Mesenchymal stem cell (in vitro differentiated cells and primary cell): ENCODE measurements at regions not wholly inside any gene's neighbourhood (a gene's known extent, or its start where the extent isn't known, plus 50 kb on each side); places are given as distances from the start of the nearest gene placed in this dataset.

Experiments
- DNase-seq: peaks from one replicate; pipeline ENCODE4 v3.0.0-alpha.2; 2013
- H2AFZ ChIP-seq: one replicate; pipeline ENCODE4 v1.6.1; 2013; ENCODE audit warnings: low read depth, mild to moderate bottlenecking, control low read depth, inconsistent platforms, low read length, moderate library complexity
- H2AK5ac ChIP-seq: 2 replicates; pipeline ENCODE4 v1.6.1; 2013; ENCODE audit warnings: low read length, moderate library complexity, mild to moderate bottlenecking, inconsistent platforms; ENCODE audit not compliant: severe bottlenecking
- H2BK120ac ChIP-seq: one replicate; pipeline ENCODE4 v1.6.1; 2013; ENCODE audit warnings: low read depth, mild to moderate bottlenecking, inconsistent platforms, low read length, moderate library complexity
- H2BK12ac ChIP-seq, 2 experiments: one replicate each; pipeline ENCODE4 v1.6.1; 2013; ENCODE audit warnings: inconsistent platforms in 2 of 2, low read length in 2 of 2, mild to moderate bottlenecking in 2 of 2, moderate library complexity in 2 of 2, control low read depth in 1 of 2
- H2BK15ac ChIP-seq: one replicate; pipeline ENCODE4 v1.6.1; 2013; ENCODE audit warnings: mild to moderate bottlenecking, low read depth, inconsistent platforms; ENCODE audit not compliant: poor library complexity, severe bottlenecking
- H2BK5ac ChIP-seq: 2 replicates; pipeline ENCODE4 v1.6.1; 2013; ENCODE audit warnings: low read depth, mild to moderate bottlenecking, low read length, control low read depth, inconsistent platforms; ENCODE audit not compliant: poor library complexity, severe bottlenecking
- H3K14ac ChIP-seq, 2 experiments: one replicate each; pipeline ENCODE4 v1.6.1; 2013; ENCODE audit warnings: inconsistent platforms in 2 of 2, low read length in 2 of 2, control low read depth in 1 of 2, mild to moderate bottlenecking in 1 of 2, moderate library complexity in 1 of 2
- H3K18ac ChIP-seq, 2 experiments: one replicate each; pipeline ENCODE4 v1.6.1; 2013; ENCODE audit warnings: inconsistent platforms in 2 of 2, low read length in 2 of 2, control low read depth in 1 of 2, low read depth in 1 of 2, mild to moderate bottlenecking in 1 of 2
- H3K23ac ChIP-seq, 2 experiments: one replicate each; pipeline ENCODE4 v1.6.1; 2013; ENCODE audit warnings: inconsistent platforms in 2 of 2, low read length in 2 of 2, mild to moderate bottlenecking in 2 of 2, moderate library complexity in 2 of 2, control low read depth in 1 of 2
- H3K27ac ChIP-seq: 2 replicates; pipeline ENCODE4 v1.5.1; 2013; ENCODE audit warnings: mild to moderate bottlenecking, moderate library complexity, low read length, control low read depth, inconsistent platforms; ENCODE audit not compliant: poor library complexity, severe bottlenecking
- H3K27me3 ChIP-seq, 2 experiments: 2 replicates each; pipeline versions ENCODE4 v1.6.1 to v1.7.0; 2013; ENCODE audit warnings: low read length in 2 of 2, mild to moderate bottlenecking in 2 of 2, moderate library complexity in 2 of 2, control low read depth in 1 of 2, inconsistent platforms in 1 of 2; ENCODE audit not compliant: control insufficient read depth in 1 of 2, insufficient read depth in 1 of 2
- H3K36me3 ChIP-seq, 2 experiments: 2 replicates each; pipeline versions ENCODE4 v1.6.1 to v1.7.0; 2013; ENCODE audit warnings: low read length in 2 of 2, control low read depth in 1 of 2, inconsistent platforms in 1 of 2, low read depth in 1 of 2, mild to moderate bottlenecking in 1 of 2; ENCODE audit not compliant: insufficient read depth in 2 of 2, control insufficient read depth in 1 of 2
- H3K4ac ChIP-seq, 2 experiments: one replicate each; pipeline ENCODE4 v1.6.1; 2013; ENCODE audit warnings: inconsistent platforms in 2 of 2, low read length in 2 of 2, mild to moderate bottlenecking in 2 of 2, moderate library complexity in 2 of 2, control low read depth in 1 of 2, low read depth in 1 of 2
- H3K4me1 ChIP-seq: 2 replicates; pipeline ENCODE4 v1.6.1; 2013; ENCODE audit warnings: low read depth, low read length, control low read depth; ENCODE audit not compliant: control insufficient read depth, insufficient read depth
- H3K4me2 ChIP-seq: 2 replicates; pipeline ENCODE4 v1.6.1; 2013; ENCODE audit warnings: low read length, mild to moderate bottlenecking, inconsistent platforms; ENCODE audit not compliant: poor library complexity, severe bottlenecking
- H3K4me3 ChIP-seq, 2 experiments: 2 replicates each; pipeline versions ENCODE4 v1.5.1 to v1.7.0; 2013; ENCODE audit warnings: low read length in 2 of 2, mild to moderate bottlenecking in 2 of 2, control low read depth in 1 of 2, low read depth in 1 of 2; ENCODE audit not compliant: insufficient read depth in 1 of 2
- H3K79me1 ChIP-seq: replicated peaks from 2 replicates; pipeline ENCODE4 v1.6.1; 2013; ENCODE audit warnings: mild to moderate bottlenecking, control low read depth, low read length, inconsistent platforms; ENCODE audit not compliant: poor library complexity, severe bottlenecking
- H3K9ac ChIP-seq: 2 replicates; pipeline ENCODE4 v1.7.0; 2013; ENCODE audit warnings: mild to moderate bottlenecking, low read length, moderate library complexity
- H3K9me3 ChIP-seq: 2 replicates; pipeline ENCODE4 v1.7.0; 2013; ENCODE audit warnings: mild to moderate bottlenecking, low read length; ENCODE audit not compliant: control insufficient read depth
- H4K8ac ChIP-seq: one replicate; pipeline ENCODE4 v1.6.1; 2013; ENCODE audit warnings: inconsistent platforms, mild to moderate bottlenecking, low read length, moderate library complexity
- H4K91ac ChIP-seq: one replicate; pipeline ENCODE4 v1.6.1; 2013; ENCODE audit warnings: mild to moderate bottlenecking, low read length, inconsistent platforms
- WGBS: methylation state at CpG from one replicate; pipeline ENCODE4 v1.1.7; 2013; ENCODE audit warnings: mixed read lengths; 5-methylcytosine and 5-hydroxymethylcytosine counted together

DNA sequence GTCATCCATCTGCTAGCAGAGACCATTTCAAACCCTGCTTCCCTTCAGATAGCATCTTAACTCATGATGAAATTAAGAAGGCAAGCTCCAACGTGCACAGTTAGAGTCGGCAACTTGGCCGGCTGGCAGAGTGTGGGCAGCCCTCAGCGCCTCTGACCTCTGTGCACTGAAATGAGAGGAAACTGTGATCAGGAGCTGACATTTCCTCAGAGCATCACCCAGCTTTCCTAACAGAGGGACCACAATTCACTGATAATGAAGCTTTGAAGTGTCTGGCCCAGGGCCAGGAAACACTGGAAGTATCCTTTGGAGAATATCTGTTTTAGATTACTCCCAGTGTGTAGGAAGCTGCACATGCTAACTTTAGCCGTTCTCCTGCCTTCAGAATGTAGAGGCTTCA, 145.0 kb upstream of the ZC3H11B start:
- Histone ChIP-seq H3K18ac (no peak overlapping the region), H2AK5ac (no peak overlapping the region), H3K4me2 (no peak overlapping the region), H3K4me3 (no peak overlapping the region), H3K4me1 (no peaks in the 10 kb centered on the region), H2BK15ac (no peak overlapping the region), H3K36me3 (no peaks in the 10 kb centered on the region), H3K79me1 (no peaks in the 10 kb centered on the region), H3K27me3 (peaks cover 0 to 6% of the 10 kb centered on the region in 2 experiments), H3K27ac (no peak overlapping the region), H3K9me3 (no peaks in the 10 kb centered on the region), H2BK5ac (no peak overlapping the region), H4K8ac (no peak overlapping the region), H2BK12ac (no peak overlapping the region), H2BK120ac (no peak overlapping the region), H3K14ac (no peak overlapping the region), H3K9ac (no peak overlapping the region), H2AFZ (no peak overlapping the region), H3K23ac (no peak overlapping the region), H3K4ac (no peak overlapping the region), H4K91ac (no peak overlapping the region)
- DNase-seq, result no peak
- WGBS, result 63% methylated on average over 5 of the region's 5 CpGs

DNA sequence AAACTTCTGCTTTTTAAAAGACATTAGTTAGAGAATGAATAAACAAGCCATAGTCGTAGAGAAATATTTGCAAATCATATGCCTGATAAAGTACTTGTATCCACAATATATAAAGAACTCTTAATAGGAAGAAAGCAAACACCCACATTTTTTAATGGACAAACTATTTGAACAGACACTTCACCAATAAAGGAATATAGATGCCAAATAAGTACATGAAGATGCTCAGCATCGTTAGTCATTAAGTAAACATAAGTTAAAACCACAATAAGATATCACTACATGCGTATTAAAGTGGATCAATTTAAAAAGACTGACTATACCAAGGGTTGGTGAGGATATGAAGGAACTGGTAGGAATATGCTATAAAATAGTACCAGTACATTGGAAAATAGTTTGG, 142.3 kb upstream of the ZC3H11B start:
- H3K9ac ChIP-seq, result no peak overlapping the region
- no peaks in the 10 kb centered on the region for H3K36me3 ChIP-seq
- peaks cover 0 to 6% of the 10 kb centered on the region in 2 experiments for H3K27me3 ChIP-seq
- H3K27ac ChIP-seq, result no peak overlapping the region
- H3K4me2 ChIP-seq, result no peak overlapping the region
- H4K91ac ChIP-seq, result no peak overlapping the region
- H3K4me3 ChIP-seq, result no peak overlapping the region
- H3K4ac ChIP-seq, result no peak overlapping the region
- H3K4me1 ChIP-seq, result no peaks in the 10 kb centered on the region
- no peak overlapping the region for H2BK15ac ChIP-seq
- H3K23ac ChIP-seq, result no peak overlapping the region
- H3K79me1 ChIP-seq, result no peaks in the 10 kb centered on the region
- H2BK12ac ChIP-seq, result no peak overlapping the region
- H2BK5ac ChIP-seq, result no peak overlapping the region
- H3K9me3 ChIP-seq, result no peaks in the 10 kb centered on the region
- no peak overlapping the region for H3K18ac ChIP-seq
- WGBS, result 100% methylated on average over 1 of the region's 3 CpGs
- no peak overlapping the region for H4K8ac ChIP-seq
- no peak overlapping the region for H2BK120ac ChIP-seq
- no peak overlapping the region for H2AK5ac ChIP-seq
- no peak overlapping the region for H2AFZ ChIP-seq
- no peak for DNase-seq
- H3K14ac ChIP-seq, result no peak overlapping the region

DNA sequence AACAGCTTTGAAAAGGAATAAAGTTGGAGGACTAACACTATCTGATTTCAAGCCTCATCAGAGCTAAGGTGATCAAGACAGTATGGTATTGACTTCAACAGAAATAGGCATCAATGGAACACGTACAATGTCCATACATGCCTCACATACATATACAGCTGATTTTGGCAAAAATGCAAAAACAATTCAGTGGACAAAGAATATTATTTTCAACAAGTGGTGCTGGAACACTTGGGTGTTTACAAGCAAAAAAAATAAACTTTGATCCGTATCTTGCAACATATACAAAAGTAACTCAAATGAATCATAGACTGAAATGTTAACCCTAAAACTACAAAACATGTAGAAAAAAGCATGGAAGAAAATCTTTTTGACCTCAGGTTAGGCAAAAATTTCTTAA, 141.9 kb upstream of the ZC3H11B start:
- no CpG with 5 or more reads among the region's 2 CpGs for WGBS
- no peak for DNase-seq
- H2BK120ac ChIP-seq, result no peak overlapping the region
- H4K8ac ChIP-seq, result no peak overlapping the region
- H3K9me3 ChIP-seq, result no peaks in the 10 kb centered on the region
- H2BK12ac ChIP-seq, result no peak overlapping the region
- no peak overlapping the region for H3K14ac ChIP-seq
- H3K27me3 ChIP-seq, result peaks cover 0 to 6% of the 10 kb centered on the region in 2 experiments
- no peak overlapping the region for H3K23ac ChIP-seq
- no peak overlapping the region for H3K27ac ChIP-seq
- no peak overlapping the region for H2AFZ ChIP-seq
- no peak overlapping the region for H3K4me3 ChIP-seq
- no peaks in the 10 kb centered on the region for H3K4me1 ChIP-seq
- H3K4ac ChIP-seq, result no peak overlapping the region
- no peaks in the 10 kb centered on the region for H3K79me1 ChIP-seq
- H4K91ac ChIP-seq, result no peak overlapping the region
- no peak overlapping the region for H3K4me2 ChIP-seq
- no peak overlapping the region for H3K18ac ChIP-seq
- H2BK5ac ChIP-seq, result no peak overlapping the region
- H3K36me3 ChIP-seq, result no peaks in the 10 kb centered on the region
- no peak overlapping the region for H3K9ac ChIP-seq
- no peak overlapping the region for H2AK5ac ChIP-seq
- no peak overlapping the region for H2BK15ac ChIP-seq

- Histone ChIP-seq H3K9me3 (no peaks in the 10 kb centered on the region), H2BK5ac (no peak overlapping the region), H3K23ac (no peak overlapping the region), H3K9ac (no peak overlapping the region), H4K91ac (no peak overlapping the region), H2BK15ac (no peak overlapping the region), H3K4ac (no peak overlapping the region), H3K4me3 (no peak overlapping the region), H3K27me3 (peaks cover 0 to 6% of the 10 kb centered on the region in 2 experiments), H3K4me2 (no peak overlapping the region), H3K79me1 (no peaks in the 10 kb centered on the region), H3K18ac (no peak overlapping the region), H2BK12ac (no peak overlapping the region), H3K14ac (no peak overlapping the region), H2AK5ac (no peak overlapping the region), H4K8ac (no peak overlapping the region), H2AFZ (no peak overlapping the region), H3K27ac (no peak overlapping the region), H3K36me3 (no peaks in the 10 kb centered on the region), H2BK120ac (no peak overlapping the region), H3K4me1 (no peaks in the 10 kb centered on the region)
- WGBS, result 74% methylated on average over 2 of the region's 4 CpGs
- no peak for DNase-seq
Observed at GRCh38 chr1:219753914-219754313, 141.0 kb upstream of the ZC3H11B start.
